ENCODE measurements at regions not wholly inside any gene's neighbourhood (a gene's known extent, or its start where the extent isn't known, plus 50 kb on each side); places are given as distances from the start of the nearest gene placed in this dataset.

- TF ChIP-seq CTCF (IDR thresholded peaks at IDR 0.05): no peak
- no peak for TF ChIP-seq POLR2A (IDR thresholded peaks at IDR 0.05)
Observed at GRCh38 chr9:24824607-24825006, 278.9 kb upstream of the IZUMO3 start.
